ENCODE measurements at regions not wholly inside any gene's neighbourhood (a gene's known extent, or its start where the extent isn't known, plus 50 kb on each side); places are given as distances from the start of the nearest gene placed in this dataset.

GRCh38 chr13:79834876-79835275, 353.9 kb downstream of the NDFIP2 start:
- TF ChIP-seq CTCF (conservative IDR thresholded peaks at IDR 0.05) = no peak
- no peak overlapping the region for H3K27ac ChIP-seq

GRCh38 chr13:79833991-79834390, 353.0 kb downstream of the NDFIP2 start:
- no peak for TF ChIP-seq CTCF (conservative IDR thresholded peaks at IDR 0.05)
- no peak overlapping the region for H3K27ac ChIP-seq

GRCh38 chr13:79831556-79831955, 350.6 kb downstream of the NDFIP2 start:
- no peak overlapping the region for H3K27ac ChIP-seq
- no peak for TF ChIP-seq CTCF (conservative IDR thresholded peaks at IDR 0.05)

GRCh38 chr13:79830945-79831344, 350.0 kb downstream of the NDFIP2 start:
- no peak for TF ChIP-seq CTCF (conservative IDR thresholded peaks at IDR 0.05)
- H3K27ac ChIP-seq = no peak overlapping the region

GRCh38 chr13:79830426-79830825, 349.5 kb downstream of the NDFIP2 start:
- no peak for TF ChIP-seq CTCF (conservative IDR thresholded peaks at IDR 0.05)
- no peak overlapping the region for H3K27ac ChIP-seq

GRCh38 chr13:79829880-79830279, 348.9 kb downstream of the NDFIP2 start:
- TF ChIP-seq CTCF (conservative IDR thresholded peaks at IDR 0.05) = no peak
- H3K27ac ChIP-seq = no peak overlapping the region

- TF ChIP-seq CTCF (conservative IDR thresholded peaks at IDR 0.05) = no peak
- no peak overlapping the region for H3K27ac ChIP-seq
These were observed 345.0 kb downstream of the NDFIP2 start for GRCh38 chr13:79825959-79826358.

- no peak for TF ChIP-seq CTCF (conservative IDR thresholded peaks at IDR 0.05)
- H3K27ac ChIP-seq = no peak overlapping the region
These were observed 334.1 kb downstream of the NDFIP2 start for GRCh38 chr13:79815041-79815440.
